Thymus (tissue), 11 donors: ENCODE measurements at regions not wholly inside any gene's neighbourhood (a gene's known extent, or its start where the extent isn't known, plus 50 kb on each side); places are given as distances from the start of the nearest gene placed in this dataset.

Experiments used
- DNase-seq, 9 donors: peaks; one replicate each; pipeline ENCODE4 v3.0.0-alpha.2; 2013; ENCODE audit warnings: low spot score in 9 of 9, low read depth in 6 of 9, missing footprints in 1 of 9
- H3K27ac ChIP-seq, 2 donors: one replicate each; pipeline ENCODE4 v1.5.1; 2013; ENCODE audit warnings: control low read depth in 1 of 2, low read depth in 1 of 2, low read length in 1 of 2, mild to moderate bottlenecking in 1 of 2, moderate library complexity in 1 of 2
- H3K27me3 ChIP-seq, 2 donors: one replicate each; pipeline ENCODE4 v1.5.1; 2013; ENCODE audit warnings: low read length in 1 of 2; ENCODE audit not compliant: control insufficient read depth in 2 of 2, insufficient read depth in 1 of 2
- H3K36me3 ChIP-seq, 2 donors: one replicate each; pipeline ENCODE4 v1.5.1; 2013; ENCODE audit warnings: low read length in 1 of 2, mild to moderate bottlenecking in 1 of 2, moderate library complexity in 1 of 2; ENCODE audit not compliant: control insufficient read depth in 2 of 2, insufficient read depth in 2 of 2
- H3K4me1 ChIP-seq, 2 donors: one replicate each; pipeline ENCODE4 v1.5.1; 2013; ENCODE audit warnings: low read length in 2 of 2; ENCODE audit not compliant: control insufficient read depth in 2 of 2, insufficient read depth in 2 of 2
- H3K4me3 ChIP-seq, 2 donors: one replicate each; pipeline ENCODE4 v1.5.1; 2013; ENCODE audit warnings: low read length in 2 of 2, control low read depth in 1 of 2, mild to moderate bottlenecking in 1 of 2
- H3K9me3 ChIP-seq, 2 donors: one replicate each; pipeline ENCODE4 v1.5.1; 2013; ENCODE audit warnings: low read length in 1 of 2, mild to moderate bottlenecking in 1 of 2; ENCODE audit not compliant: control insufficient read depth in 2 of 2, insufficient read depth in 1 of 2
- WGBS: extraction: QIAGEN DNeasy Blood & Tissue Kit; methylation state at CpG from one replicate; pipeline ENCODE4 v1.1.7; 2013; 5-methylcytosine and 5-hydroxymethylcytosine counted together
- donor health status: healthy.

- DNase-seq, result no peak
- Histone ChIP-seq H3K4me3 (no peak overlapping the region), H3K9me3 (peaks cover 0 to 4% of the 10 kb centered on the region in 2 donors), H3K4me1 (no peaks in the 10 kb centered on the region), H3K27ac (no peak overlapping the region), H3K27me3 (no peaks in the 10 kb centered on the region), H3K36me3 (no peaks in the 10 kb centered on the region)
Measured at GRCh38 chr7:42445691-42446090, 208.7 kb upstream of the GLI3 start.

- H3K4me3 ChIP-seq, result no peak overlapping the region
- 98% methylated on average over 5 of the region's 5 CpGs for WGBS
- H3K9me3 ChIP-seq, result no peaks in the 10 kb centered on the region
Measured at GRCh38 chr7:42440951-42441350, 203.9 kb upstream of the GLI3 start.

GRCh38 chr7:42432644-42433043 is 195.6 kb upstream of the GLI3 start:
- H3K27me3 ChIP-seq, result no peaks in the 10 kb centered on the region
- DNase-seq, result no peak
- no peaks in the 10 kb centered on the region for H3K36me3 ChIP-seq
- H3K27ac ChIP-seq, result no peak overlapping the region
- no peaks in the 10 kb centered on the region for H3K4me1 ChIP-seq
- WGBS, result 33% methylated on average over 1 of the region's 1 CpG
- H3K4me3 ChIP-seq, result no peak overlapping the region
- no peaks in the 10 kb centered on the region for H3K9me3 ChIP-seq

More at GRCh38 chr7:42440951-42441350, 203.9 kb upstream of the GLI3 start:
- no peak for DNase-seq
- Histone ChIP-seq H3K27ac (no peak overlapping the region), H3K4me1 (no peaks in the 10 kb centered on the region), H3K36me3 (no peaks in the 10 kb centered on the region), H3K27me3 (no peaks in the 10 kb centered on the region)

- DNase-seq, result no peak
- WGBS, result 94% methylated on average over 2 of the region's 2 CpGs
- Histone ChIP-seq H3K9me3 (no peaks in the 10 kb centered on the region), H3K27me3 (no peaks in the 10 kb centered on the region), H3K4me3 (no peak overlapping the region), H3K4me1 (no peaks in the 10 kb centered on the region), H3K36me3 (no peaks in the 10 kb centered on the region), H3K27ac (no peak overlapping the region)
Measured at GRCh38 chr7:42431873-42432272, 194.9 kb upstream of the GLI3 start.

- no peaks in the 10 kb centered on the region for H3K4me1 ChIP-seq
- no peaks in the 10 kb centered on the region for H3K9me3 ChIP-seq
- 72% methylated on average over 4 of the region's 4 CpGs for WGBS
- no peak for DNase-seq
- no peaks in the 10 kb centered on the region for H3K27me3 ChIP-seq
- no peak overlapping the region for H3K4me3 ChIP-seq
- no peaks in the 10 kb centered on the region for H3K36me3 ChIP-seq
- no peak overlapping the region for H3K27ac ChIP-seq
Measured at GRCh38 chr7:42429339-42429738, 192.3 kb upstream of the GLI3 start.

- DNase-seq, result no peak
- Histone ChIP-seq H3K36me3 (no peaks in the 10 kb centered on the region), H3K4me1 (no peaks in the 10 kb centered on the region), H3K9me3 (no peaks in the 10 kb centered on the region), H3K27me3 (no peaks in the 10 kb centered on the region), H3K4me3 (no peak overlapping the region), H3K27ac (no peak overlapping the region)
- WGBS, result 90% methylated on average over 4 of the region's 4 CpGs
Measured at GRCh38 chr7:42426163-42426562, 189.2 kb upstream of the GLI3 start.

- no peak overlapping the region for H3K4me3 ChIP-seq
- DNase-seq, result no peak
- 81% methylated on average over 4 of the region's 4 CpGs for WGBS
Measured at GRCh38 chr7:42414941-42415505, 178.0 kb upstream of the GLI3 start.

GRCh38 chr7:42414028-42414427 is 177.0 kb upstream of the GLI3 start:
- DNase-seq, result no peak
- no peaks in the 10 kb centered on the region for H3K4me1 ChIP-seq

More at GRCh38 chr7:42414941-42415505, 178.0 kb upstream of the GLI3 start:
- Histone ChIP-seq H3K36me3 (no peaks in the 10 kb centered on the region), H3K27ac (no peak overlapping the region), H3K9me3 (no peaks in the 10 kb centered on the region), H3K4me1 (no peaks in the 10 kb centered on the region), H3K27me3 (no peaks in the 10 kb centered on the region)

GRCh38 chr7:42409296-42409695 is 172.3 kb upstream of the GLI3 start:
- 94% methylated on average over 8 of the region's 8 CpGs for WGBS
- DNase-seq, result no peak
- Histone ChIP-seq H3K9me3 (no peaks in the 10 kb centered on the region), H3K27me3 (no peaks in the 10 kb centered on the region), H3K27ac (no peak overlapping the region), H3K4me3 (no peak overlapping the region), H3K36me3 (no peaks in the 10 kb centered on the region), H3K4me1 (no peaks in the 10 kb centered on the region)

More at GRCh38 chr7:42414028-42414427, 177.0 kb upstream of the GLI3 start:
- no peaks in the 10 kb centered on the region for H3K27me3 ChIP-seq
- H3K36me3 ChIP-seq, result no peaks in the 10 kb centered on the region
- no peak overlapping the region for H3K27ac ChIP-seq
- H3K4me3 ChIP-seq, result no peak overlapping the region
- H3K9me3 ChIP-seq, result no peaks in the 10 kb centered on the region

- 84% methylated on average over 4 of the region's 4 CpGs for WGBS
- H3K27me3 ChIP-seq, result no peaks in the 10 kb centered on the region
- DNase-seq, result no peak
Measured at GRCh38 chr7:42407833-42408232, 170.8 kb upstream of the GLI3 start.

More at GRCh38 chr7:42407833-42408232, 170.8 kb upstream of the GLI3 start:
- Histone ChIP-seq H3K9me3 (no peaks in the 10 kb centered on the region), H3K4me3 (no peak overlapping the region), H3K27ac (no peak overlapping the region), H3K36me3 (no peaks in the 10 kb centered on the region), H3K4me1 (no peaks in the 10 kb centered on the region)
